B cell (primary cell): ENCODE measurements at regions not wholly inside any gene's neighbourhood (a gene's known extent, or its start where the extent isn't known, plus 50 kb on each side); places are given as distances from the start of the nearest gene placed in this dataset.

Experiments
- ATAC-seq: fragments of 200-7000 bp; cut with Tn5 transposase; one replicate; pipeline ENCODE4 v1.10.0; 2021; ENCODE audit warnings: low read depth, mild to moderate bottlenecking, moderate number of reproducible peaks, moderate library complexity
- CTCF ChIA-PET: fragments of 350-600 bp; sonication (Branson Sonifier 250); formaldehyde crosslinking; loops from one replicate; lab custom pipeline; 2021; ENCODE audit warnings: antibody characterized with exemption, inconsistent platforms; lab: Charles Lee
- POLR2A ChIA-PET: fragments of 350-600 bp; sonication (Branson Sonifier 250); formaldehyde crosslinking; loops from one replicate; lab custom pipeline; 2021; ENCODE audit warnings: antibody characterized with exemption; lab: Charles Lee
- DNase-seq: peaks from one replicate; pipeline ENCODE4 v3.0.0; 2013
- H2AFZ ChIP-seq: 2 replicates; pipeline ENCODE4 v1.6.1; 2012; ENCODE audit warnings: mild to moderate bottlenecking, low read depth, low read length; ENCODE audit not compliant: insufficient read depth, poor library complexity, severe bottlenecking
- H3K27ac ChIP-seq, 2 donors: 1 replicate in 1 of 2; 2 replicates in 1 of 2; pipeline ENCODE4 v1.5.1; 2012 to 2013; ENCODE audit warnings: low read length in 2 of 2, mild to moderate bottlenecking in 2 of 2, moderate library complexity in 1 of 2
- H3K27me3 ChIP-seq, 4 experiments: fragments of 200-600 bp in 1 of 4; sonication (generic) in 1 of 4; replicated peaks in 1 of 4; 1 replicate in 2 of 4; 2 replicates in 2 of 4; pipeline versions ENCODE4 v1.6.1 to v1.7.0; 2013 to 2016; ENCODE audit warnings: low read length in 3 of 4, mild to moderate bottlenecking in 2 of 4, mixed read lengths in 1 of 4, moderate library complexity in 1 of 4; ENCODE audit not compliant: insufficient read depth in 4 of 4, control insufficient read depth in 3 of 4; ENCODE audit errors: control extremely low read depth in 1 of 4
- H3K36me3 ChIP-seq, 2 experiments: replicated peaks in 1 of 2; 1 replicate in 1 of 2; 2 replicates in 1 of 2; pipeline versions ENCODE4 v1.6.1 to v1.7.1; 2013; ENCODE audit warnings: low read length in 1 of 2; ENCODE audit not compliant: insufficient read depth in 2 of 2, control insufficient read depth in 1 of 2; ENCODE audit errors: control extremely low read depth in 1 of 2, extremely low read depth in 1 of 2
- H3K4me1 ChIP-seq, 2 donors: fragments of 200-600 bp in 1 of 2; sonication (generic) in 1 of 2; 1 replicate in 1 of 2; 2 replicates in 1 of 2; pipeline versions ENCODE4 v1.5.1 to v1.6.1; 2013 to 2017; ENCODE audit warnings: low read length in 2 of 2; ENCODE audit not compliant: control insufficient read depth in 2 of 2, insufficient read depth in 2 of 2
- H3K4me2 ChIP-seq: replicated peaks from 2 replicates; pipeline ENCODE3; 2012; ENCODE audit warnings: mild to moderate bottlenecking, low read depth, low read length; ENCODE audit not compliant: poor library complexity, severe bottlenecking
- H3K4me3 ChIP-seq, 5 experiments: fragments of 200-600 bp in 1 of 5; sonication (generic) in 1 of 5; 1 replicate in 3 of 5; 2 replicates in 2 of 5; pipeline versions ENCODE4 v1.5.1 to v1.7.0; 2011 to 2016; ENCODE audit warnings: low read length in 4 of 5, mild to moderate bottlenecking in 4 of 5, low read depth in 2 of 5, control low read depth in 1 of 5, moderate library complexity in 1 of 5; ENCODE audit not compliant: insufficient read depth in 1 of 5; ENCODE audit errors: control extremely low read depth in 1 of 5, extremely low read depth in 1 of 5
- H3K79me2 ChIP-seq: fragments of 200-600 bp; sonication (generic); one replicate; pipeline ENCODE4 v1.6.0; 2016; ENCODE audit warnings: low read length; ENCODE audit not compliant: control insufficient read depth, insufficient read depth
- H3K9ac ChIP-seq: fragments of 200-600 bp; sonication (generic); 2 replicates; pipeline ENCODE4 v1.6.1; 2017; ENCODE audit warnings: mild to moderate bottlenecking, low read length, moderate library complexity
- H3K9me3 ChIP-seq, 3 donors: one replicate each; pipeline versions ENCODE4 v1.6.1 to v1.7.1; 2013; ENCODE audit warnings: low read length in 2 of 3; ENCODE audit not compliant: control insufficient read depth in 2 of 3, insufficient read depth in 1 of 3; ENCODE audit errors: control extremely low read depth in 1 of 3
- H4K20me1 ChIP-seq: 2 replicates; pipeline ENCODE4 v1.6.0; 2012; ENCODE audit warnings: mild to moderate bottlenecking, low read length; ENCODE audit not compliant: insufficient read depth, control insufficient read depth, poor library complexity, severe bottlenecking
- H3K27ac Mint-ChIP-seq: one replicate; pipeline ENCODE4 v1.8.0; 2021; ENCODE audit warnings: mixed read lengths
- H3K27me3 Mint-ChIP-seq: one replicate; pipeline ENCODE4 v1.8.0; 2021; ENCODE audit warnings: mixed read lengths
- H3K4me1 Mint-ChIP-seq: one replicate; pipeline ENCODE4 v1.8.0; 2021; ENCODE audit warnings: mixed read lengths
- H3K4me3 Mint-ChIP-seq: one replicate; pipeline ENCODE4 v1.8.0; 2021; ENCODE audit warnings: mixed read lengths
- H3K9me3 Mint-ChIP-seq: one replicate; pipeline ENCODE4 v1.8.0; 2022; ENCODE audit warnings: mixed read lengths; ENCODE audit not compliant: insufficient read depth
- EZH2 ChIP-seq: IDR thresholded peaks from 2 replicates; pipeline ENCODE4 v1.6.1; 2012; ENCODE audit warnings: borderline replicate concordance, low read depth, mild to moderate bottlenecking, moderate library complexity, low read length; ENCODE audit not compliant: insufficient read depth, poor library complexity, severe bottlenecking
- WGBS: methylation state at CpG from one replicate; pipeline ENCODE4 v1.1.5; 2013; ENCODE audit warnings: missing lambda C conversion rate; ENCODE audit not compliant: insufficient coverage; 5-methylcytosine and 5-hydroxymethylcytosine counted together
- intact Hi-C: fragments of 100-400 bp; cut with micrococcal nuclease; formaldehyde crosslinking; loops from one replicate; pipeline ENCODE4 v1.10.0; 2022
- TF ChIP-seq, protein P1 (sequence below): fragments of 200-600 bp; IDR thresholded peaks from one replicate; pipeline ENCODE4 v1.8.0; 2022; ENCODE audit warnings: antibody characterized with exemption, mild to moderate bottlenecking

- H3K9me3 ChIP-seq, result no peaks in the 10 kb centered on the region
- H3K27ac ChIP-seq, result no peak overlapping the region
- no peaks in the 10 kb centered on the region for H3K27me3 ChIP-seq
- H4K20me1 ChIP-seq, result no peaks in the 10 kb centered on the region
- no peak overlapping the region for H3K27ac Mint-ChIP-seq
- H3K36me3 ChIP-seq, result no peaks in the 10 kb centered on the region
- H3K4me1 ChIP-seq, result no peaks in the 10 kb centered on the region
- POLR2A ChIA-PET, result no interaction called here
- H3K27me3 Mint-ChIP-seq, result peaks cover 13% of the 10 kb centered on the region
- no peak overlapping the region for H3K9ac ChIP-seq
- no peaks in the 10 kb centered on the region for H3K9me3 Mint-ChIP-seq
- no peak overlapping the region for H3K4me2 ChIP-seq
- ATAC-seq (no peak), DNase-seq (no peak)
- no peak overlapping the region for H3K4me3 Mint-ChIP-seq
- no peak for TF ChIP-seq EZH2
- TF ChIP-seq, protein P1, sequence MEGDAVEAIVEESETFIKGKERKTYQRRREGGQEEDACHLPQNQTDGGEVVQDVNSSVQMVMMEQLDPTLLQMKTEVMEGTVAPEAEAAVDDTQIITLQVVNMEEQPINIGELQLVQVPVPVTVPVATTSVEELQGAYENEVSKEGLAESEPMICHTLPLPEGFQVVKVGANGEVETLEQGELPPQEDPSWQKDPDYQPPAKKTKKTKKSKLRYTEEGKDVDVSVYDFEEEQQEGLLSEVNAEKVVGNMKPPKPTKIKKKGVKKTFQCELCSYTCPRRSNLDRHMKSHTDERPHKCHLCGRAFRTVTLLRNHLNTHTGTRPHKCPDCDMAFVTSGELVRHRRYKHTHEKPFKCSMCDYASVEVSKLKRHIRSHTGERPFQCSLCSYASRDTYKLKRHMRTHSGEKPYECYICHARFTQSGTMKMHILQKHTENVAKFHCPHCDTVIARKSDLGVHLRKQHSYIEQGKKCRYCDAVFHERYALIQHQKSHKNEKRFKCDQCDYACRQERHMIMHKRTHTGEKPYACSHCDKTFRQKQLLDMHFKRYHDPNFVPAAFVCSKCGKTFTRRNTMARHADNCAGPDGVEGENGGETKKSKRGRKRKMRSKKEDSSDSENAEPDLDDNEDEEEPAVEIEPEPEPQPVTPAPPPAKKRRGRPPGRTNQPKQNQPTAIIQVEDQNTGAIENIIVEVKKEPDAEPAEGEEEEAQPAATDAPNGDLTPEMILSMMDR, result no peak
- intact Hi-C loops, result no loop called here
- H3K79me2 ChIP-seq, result no peaks in the 10 kb centered on the region
- no peak overlapping the region for H2AFZ ChIP-seq
- CTCF ChIA-PET, result no interaction called here
- WGBS, result 89% methylated on average over 4 of the region's 4 CpGs
- H3K4me1 Mint-ChIP-seq, result no peaks in the 10 kb centered on the region
- no peak overlapping the region for H3K4me3 ChIP-seq
Observed at GRCh38 chr16:86902656-86903001, 324.3 kb downstream of the FOXL1 start.

DNA sequence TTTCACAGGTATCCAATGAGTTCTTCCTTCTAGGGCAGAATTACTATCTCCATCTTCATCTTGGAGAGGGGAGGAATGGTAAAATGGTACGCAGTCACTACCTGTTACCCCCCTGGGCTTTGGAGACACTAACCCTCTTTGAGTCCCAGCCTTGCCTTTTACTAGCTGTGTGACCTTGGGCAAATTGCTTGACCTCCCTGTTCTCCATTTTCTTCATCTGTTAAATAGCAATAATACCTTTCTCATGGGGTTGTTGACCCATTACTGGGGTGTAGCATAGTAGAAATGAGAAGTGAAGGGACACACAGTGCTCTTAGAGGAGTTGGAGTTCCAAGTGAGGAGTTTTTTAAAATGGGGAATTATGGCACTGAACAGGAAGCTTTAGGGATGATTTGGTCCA is 324.7 kb downstream of the FOXL1 start:
- ATAC-seq, result no peak
- Histone ChIP-seq H3K9ac (no peak overlapping the region), H3K4me2 (no peak overlapping the region), H3K27me3 (no peaks in the 10 kb centered on the region), H4K20me1 (no peaks in the 10 kb centered on the region), H3K4me3 (no peak overlapping the region), H3K27ac (no peak overlapping the region), H3K36me3 (no peaks in the 10 kb centered on the region), H3K9me3 (no peaks in the 10 kb centered on the region), H3K79me2 (no peaks in the 10 kb centered on the region), H2AFZ (no peak overlapping the region), H3K4me1 (no peaks in the 10 kb centered on the region)
- ChIA-PET CTCF (no interaction called here), POLR2A (no interaction called here)
- DNase-seq, result no peak
- Mint-ChIP-seq H3K4me1 (no peaks in the 10 kb centered on the region), H3K27ac (no peak overlapping the region), H3K9me3 (no peaks in the 10 kb centered on the region), H3K27me3 (peaks cover 13% of the 10 kb centered on the region), H3K4me3 (no peak overlapping the region)
- TF ChIP-seq, protein P1, result no peak
- no peak for TF ChIP-seq EZH2
- intact Hi-C loops, result no loop called here
- no CpG with 5 or more reads among the region's 1 CpG for WGBS
